Prostate gland (tissue), 2 donors: ENCODE measurements at regions not wholly inside any gene's neighbourhood (a gene's known extent, or its start where the extent isn't known, plus 50 kb on each side); places are given as distances from the start of the nearest gene placed in this dataset.

ENCODE experiments used
- POLR2A ChIP-seq: fragments of 450-650 bp; IDR thresholded peaks from one replicate; pipeline ENCODE4 v1.6.1; 2016; ENCODE audit warnings: antibody characterized with exemption, mild to moderate bottlenecking
- POLR2AphosphoS5 ChIP-seq: sonication (generic); formaldehyde crosslinking; IDR thresholded peaks from one replicate; pipeline ENCODE4 v1.6.1; 2017; ENCODE audit warnings: antibody characterized with exemption
- TF ChIP-seq, protein P1 (sequence below), 4 experiments: fragments of 200-600 bp in 2 of 4; fragments of 450-650 bp in 2 of 4; sonication (generic) in 2 of 4; IDR thresholded peaks; 1 replicate in 3 of 4; 2 replicates in 1 of 4; pipeline ENCODE4 v1.5.1; 2016 to 2019; ENCODE audit warnings: antibody characterized with exemption in 4 of 4, mild to moderate bottlenecking in 2 of 4, moderate library complexity in 2 of 4

DNA sequence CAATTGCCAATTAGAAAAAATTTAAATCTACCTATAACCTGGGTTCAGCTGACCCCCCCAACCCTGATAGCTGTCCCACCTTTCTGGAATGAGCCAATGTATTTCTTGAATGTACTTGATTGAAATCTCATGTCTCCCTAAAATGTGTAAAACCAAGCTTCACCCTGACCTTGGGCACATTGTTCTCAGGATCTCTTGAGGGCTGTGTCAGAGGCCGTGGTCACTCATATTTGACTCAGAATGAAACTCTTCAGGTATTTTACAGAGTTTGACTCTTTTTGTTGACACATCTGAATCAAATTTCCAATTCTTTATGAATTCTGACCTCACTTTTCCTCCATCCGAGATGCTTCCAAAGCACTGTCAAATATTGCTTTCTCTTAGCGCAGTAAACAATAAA is 115.3 kb upstream of the BEND4 start:
- TF ChIP-seq, protein P1, sequence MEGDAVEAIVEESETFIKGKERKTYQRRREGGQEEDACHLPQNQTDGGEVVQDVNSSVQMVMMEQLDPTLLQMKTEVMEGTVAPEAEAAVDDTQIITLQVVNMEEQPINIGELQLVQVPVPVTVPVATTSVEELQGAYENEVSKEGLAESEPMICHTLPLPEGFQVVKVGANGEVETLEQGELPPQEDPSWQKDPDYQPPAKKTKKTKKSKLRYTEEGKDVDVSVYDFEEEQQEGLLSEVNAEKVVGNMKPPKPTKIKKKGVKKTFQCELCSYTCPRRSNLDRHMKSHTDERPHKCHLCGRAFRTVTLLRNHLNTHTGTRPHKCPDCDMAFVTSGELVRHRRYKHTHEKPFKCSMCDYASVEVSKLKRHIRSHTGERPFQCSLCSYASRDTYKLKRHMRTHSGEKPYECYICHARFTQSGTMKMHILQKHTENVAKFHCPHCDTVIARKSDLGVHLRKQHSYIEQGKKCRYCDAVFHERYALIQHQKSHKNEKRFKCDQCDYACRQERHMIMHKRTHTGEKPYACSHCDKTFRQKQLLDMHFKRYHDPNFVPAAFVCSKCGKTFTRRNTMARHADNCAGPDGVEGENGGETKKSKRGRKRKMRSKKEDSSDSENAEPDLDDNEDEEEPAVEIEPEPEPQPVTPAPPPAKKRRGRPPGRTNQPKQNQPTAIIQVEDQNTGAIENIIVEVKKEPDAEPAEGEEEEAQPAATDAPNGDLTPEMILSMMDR (IDR thresholded peaks at IDR 0.05) = no peak
- TF ChIP-seq POLR2A (no peak), POLR2AphosphoS5 (no peak)
